Mammary epithelial cell (primary cell): ENCODE measurements at regions not wholly inside any gene's neighbourhood (a gene's known extent, or its start where the extent isn't known, plus 50 kb on each side); places are given as distances from the start of the nearest gene placed in this dataset.

ENCODE experiments used
- CTCF ChIP-seq, 2 donors: IDR thresholded peaks in 1 of 2; conservative IDR thresholded peaks in 1 of 2; 2 replicates each; pipeline ENCODE4 v1.5.1; 2011 to 2012; ENCODE audit warnings: inconsistent platforms in 2 of 2, low read length in 2 of 2, mild to moderate bottlenecking in 2 of 2, control low read depth in 1 of 2, low read depth in 1 of 2; ENCODE audit not compliant: insufficient read depth in 1 of 2; ENCODE audit errors: extremely low read depth in 1 of 2
- EZH2 ChIP-seq: IDR thresholded peaks from 2 replicates; pipeline ENCODE4 v1.6.1; 2012; ENCODE audit warnings: low read length, inconsistent platforms, borderline replicate concordance

GRCh38 chr6:40319124-40319523 lies 268.0 kb downstream of the LRFN2 start:
- no peak for TF ChIP-seq CTCF (conservative IDR thresholded peaks at IDR 0.05 in 1 of 2, IDR thresholded peaks at IDR 0.05 in 1 of 2; ENCODE audit: extremely low read depth in 1 of 2, insufficient read depth in 1 of 2, low read depth in 1 of 2, low read length in 2 of 2)
- no peak for TF ChIP-seq EZH2
